ENCODE measurements at regions not wholly inside any gene's neighbourhood (a gene's known extent, or its start where the extent isn't known, plus 50 kb on each side); places are given as distances from the start of the nearest gene placed in this dataset.

GRCh38 chr14:95442016-95442632 is 74.3 kb downstream of the SYNE3 start:
- TF ChIP-seq, protein P1, sequence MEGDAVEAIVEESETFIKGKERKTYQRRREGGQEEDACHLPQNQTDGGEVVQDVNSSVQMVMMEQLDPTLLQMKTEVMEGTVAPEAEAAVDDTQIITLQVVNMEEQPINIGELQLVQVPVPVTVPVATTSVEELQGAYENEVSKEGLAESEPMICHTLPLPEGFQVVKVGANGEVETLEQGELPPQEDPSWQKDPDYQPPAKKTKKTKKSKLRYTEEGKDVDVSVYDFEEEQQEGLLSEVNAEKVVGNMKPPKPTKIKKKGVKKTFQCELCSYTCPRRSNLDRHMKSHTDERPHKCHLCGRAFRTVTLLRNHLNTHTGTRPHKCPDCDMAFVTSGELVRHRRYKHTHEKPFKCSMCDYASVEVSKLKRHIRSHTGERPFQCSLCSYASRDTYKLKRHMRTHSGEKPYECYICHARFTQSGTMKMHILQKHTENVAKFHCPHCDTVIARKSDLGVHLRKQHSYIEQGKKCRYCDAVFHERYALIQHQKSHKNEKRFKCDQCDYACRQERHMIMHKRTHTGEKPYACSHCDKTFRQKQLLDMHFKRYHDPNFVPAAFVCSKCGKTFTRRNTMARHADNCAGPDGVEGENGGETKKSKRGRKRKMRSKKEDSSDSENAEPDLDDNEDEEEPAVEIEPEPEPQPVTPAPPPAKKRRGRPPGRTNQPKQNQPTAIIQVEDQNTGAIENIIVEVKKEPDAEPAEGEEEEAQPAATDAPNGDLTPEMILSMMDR (IDR thresholded peaks at IDR 0.05) = no peak
- TF ChIP-seq POLR2A (IDR thresholded peaks at IDR 0.05) = no peak

Measured in lower leg skin (tissue), 3 donors.